DOHH2 (cell line): ENCODE measurements at regions not wholly inside any gene's neighbourhood (a gene's known extent, or its start where the extent isn't known, plus 50 kb on each side); places are given as distances from the start of the nearest gene placed in this dataset.

Experiments
- EZH2phosphoT487 ChIP-seq: fragments of 200-600 bp; sonication (generic); IDR thresholded peaks from 2 replicates; pipeline ENCODE4 v1.6.1; 2017; ENCODE audit warnings: borderline replicate concordance, mild to moderate bottlenecking, antibody characterized with exemption, low read length, moderate library complexity, mixed read lengths
- TF ChIP-seq, protein P1 (sequence below): fragments of 200-600 bp; sonication (generic); IDR thresholded peaks from one replicate; pipeline ENCODE4 v1.5.1; 2014; ENCODE audit warnings: antibody characterized with exemption, mild to moderate bottlenecking, low read depth, low read length; ENCODE audit not compliant: poor library complexity, severe bottlenecking

DNA sequence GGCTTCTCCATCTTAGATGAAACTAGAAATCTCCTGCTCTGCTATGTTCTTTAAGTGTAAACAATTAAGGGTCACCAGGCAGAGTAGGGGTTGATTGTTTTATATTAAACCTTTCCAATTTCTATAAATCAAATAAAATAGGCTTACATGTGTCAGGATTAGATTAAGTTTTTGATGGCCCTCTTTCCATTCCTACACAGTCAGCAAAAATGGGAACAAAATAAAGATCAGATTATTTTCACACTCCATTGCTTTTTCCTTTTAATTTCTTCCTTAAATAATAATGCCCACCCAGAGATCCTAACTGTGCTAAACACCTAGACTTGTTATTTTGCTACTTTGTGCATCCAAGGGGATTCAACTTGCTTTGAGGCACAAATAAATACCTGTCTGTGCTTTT lies 381.4 kb upstream of the MAGEB16 start:
- TF ChIP-seq, protein P1, sequence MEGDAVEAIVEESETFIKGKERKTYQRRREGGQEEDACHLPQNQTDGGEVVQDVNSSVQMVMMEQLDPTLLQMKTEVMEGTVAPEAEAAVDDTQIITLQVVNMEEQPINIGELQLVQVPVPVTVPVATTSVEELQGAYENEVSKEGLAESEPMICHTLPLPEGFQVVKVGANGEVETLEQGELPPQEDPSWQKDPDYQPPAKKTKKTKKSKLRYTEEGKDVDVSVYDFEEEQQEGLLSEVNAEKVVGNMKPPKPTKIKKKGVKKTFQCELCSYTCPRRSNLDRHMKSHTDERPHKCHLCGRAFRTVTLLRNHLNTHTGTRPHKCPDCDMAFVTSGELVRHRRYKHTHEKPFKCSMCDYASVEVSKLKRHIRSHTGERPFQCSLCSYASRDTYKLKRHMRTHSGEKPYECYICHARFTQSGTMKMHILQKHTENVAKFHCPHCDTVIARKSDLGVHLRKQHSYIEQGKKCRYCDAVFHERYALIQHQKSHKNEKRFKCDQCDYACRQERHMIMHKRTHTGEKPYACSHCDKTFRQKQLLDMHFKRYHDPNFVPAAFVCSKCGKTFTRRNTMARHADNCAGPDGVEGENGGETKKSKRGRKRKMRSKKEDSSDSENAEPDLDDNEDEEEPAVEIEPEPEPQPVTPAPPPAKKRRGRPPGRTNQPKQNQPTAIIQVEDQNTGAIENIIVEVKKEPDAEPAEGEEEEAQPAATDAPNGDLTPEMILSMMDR, result no peak
- TF ChIP-seq EZH2phosphoT487, result no peak
